ENCODE measurements at regions not wholly inside any gene's neighbourhood (a gene's known extent, or its start where the extent isn't known, plus 50 kb on each side); places are given as distances from the start of the nearest gene placed in this dataset.

GRCh38 chr3:74041068-74041675, 416.4 kb upstream of the PDZRN3 start:
- TF ChIP-seq POLR2AphosphoS5 (IDR thresholded peaks at IDR 0.05) (no peak), EP300 (IDR thresholded peaks at IDR 0.05) (no peak)

Data from stomach (tissue), 4 donors.